ENCODE measurements at regions not wholly inside any gene's neighbourhood (a gene's known extent, or its start where the extent isn't known, plus 50 kb on each side); places are given as distances from the start of the nearest gene placed in this dataset.

GRCh38 chr1:219773775-219774174 is 154.6 kb downstream of the SLC30A10 start:
- TF ChIP-seq EP300 (IDR thresholded peaks at IDR 0.05) = no peak
- no peak for TF ChIP-seq CTCF (IDR thresholded peaks at IDR 0.05)

Data from gastroesophageal sphincter (tissue), 3 donors.